NCI-H1930 (cell line): ENCODE measurements at regions not wholly inside any gene's neighbourhood (a gene's known extent, or its start where the extent isn't known, plus 50 kb on each side); places are given as distances from the start of the nearest gene placed in this dataset.

Source experiments
- DNase-seq, 2 experiments: peaks; one replicate each; lab custom pipeline; 2025; lab: John Stamatoyannopoulos, UW

DNA sequence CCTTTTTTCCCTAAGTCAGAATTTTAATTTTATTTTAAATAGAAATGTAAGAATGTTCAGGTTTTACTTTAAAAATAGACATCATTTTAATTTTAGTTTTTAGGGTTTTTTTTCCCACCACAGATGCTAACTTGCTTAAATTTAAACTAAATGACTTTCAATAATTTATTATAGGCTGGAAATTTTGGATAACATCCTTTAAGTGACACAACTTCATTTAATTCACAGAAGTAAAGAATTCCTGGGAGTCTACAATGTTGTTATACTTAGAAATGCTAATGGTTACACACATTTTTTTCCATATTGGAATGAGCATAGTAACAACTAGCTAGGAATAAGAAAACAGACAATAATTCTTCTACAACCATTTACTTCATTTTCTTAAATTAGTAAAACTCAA is 90.5 kb upstream of the PDE10A start:
- DNase-seq = no peak

GRCh38 chr6:165752451-165752850 is 89.4 kb upstream of the PDE10A start:
- no peak for DNase-seq

GRCh38 chr6:165751486-165751885 is 88.4 kb upstream of the PDE10A start:
- DNase-seq = no peak

GRCh38 chr6:165749163-165749562 is 86.1 kb upstream of the PDE10A start:
- no peak for DNase-seq

- DNase-seq = no peak
These were observed 85.3 kb upstream of the PDE10A start for GRCh38 chr6:165748390-165748789.

GRCh38 chr6:165747963-165748362 is 84.9 kb upstream of the PDE10A start:
- no peak for DNase-seq

GRCh38 chr6:165746331-165746730 is 83.3 kb upstream of the PDE10A start:
- no peak for DNase-seq

GRCh38 chr6:165745492-165745891 is 82.5 kb upstream of the PDE10A start:
- DNase-seq = no peak

DNA sequence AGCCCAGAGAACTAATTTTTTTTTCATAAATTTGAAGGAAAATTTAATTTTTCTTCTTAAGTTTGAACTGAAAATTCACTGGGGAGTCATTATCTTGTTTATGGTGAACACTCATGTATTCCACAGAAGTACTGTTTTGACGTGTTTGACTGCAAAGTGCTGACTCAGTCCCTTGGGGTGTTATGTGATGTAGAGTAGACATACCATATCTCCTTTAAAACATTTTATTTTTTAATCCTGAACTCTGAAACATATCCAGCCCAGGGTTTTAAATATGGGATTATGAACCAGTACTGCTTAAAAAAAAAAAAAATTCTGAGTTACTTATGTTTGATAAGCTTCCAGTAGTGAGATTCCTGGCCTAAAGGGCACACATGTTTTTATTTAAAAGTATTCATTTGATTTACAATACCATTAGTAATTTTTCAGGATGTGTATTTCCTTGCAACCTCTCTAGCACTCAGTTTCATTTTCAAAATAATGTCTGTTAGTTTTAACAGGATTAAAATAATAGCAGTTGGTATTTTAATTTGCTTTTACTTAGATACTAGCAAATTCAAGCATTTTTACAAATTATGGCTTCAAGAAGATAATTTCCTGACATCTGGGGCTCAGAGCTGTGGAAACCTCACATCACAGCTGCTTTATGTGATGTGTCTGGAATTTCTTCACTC is 81.7 kb upstream of the PDE10A start:
- no peak for DNase-seq

DNA sequence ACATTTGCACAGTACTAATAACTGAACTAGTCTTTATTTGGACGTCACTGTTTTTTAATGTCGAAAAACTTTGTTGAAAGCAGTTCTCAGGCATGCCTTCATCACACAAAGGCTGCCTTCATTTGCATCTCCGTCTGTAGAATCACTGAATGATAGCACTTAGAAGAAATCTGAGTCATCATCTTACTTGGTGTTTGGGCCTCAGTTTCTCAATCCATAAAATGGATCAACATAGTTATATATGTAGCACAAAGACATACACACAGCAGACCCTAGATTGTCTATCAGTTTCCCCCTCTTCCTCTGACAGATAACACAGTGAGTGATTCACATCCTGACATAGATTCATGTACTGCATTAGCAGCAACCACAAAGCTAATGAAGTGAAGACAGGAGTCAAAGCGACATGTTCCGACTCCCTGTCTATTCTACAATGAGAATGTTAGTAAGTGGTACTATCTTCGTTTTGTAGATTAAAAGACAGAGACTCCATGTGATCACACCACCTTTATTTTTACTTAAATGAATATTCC is 80.4 kb upstream of the PDE10A start:
- no peak for DNase-seq

GRCh38 chr6:165742047-165742446 is 79.0 kb upstream of the PDE10A start:
- no peak for DNase-seq

GRCh38 chr6:165737396-165737795 is 74.4 kb upstream of the PDE10A start:
- DNase-seq = no peak

- no peak for DNase-seq
These were observed 72.0 kb upstream of the PDE10A start for GRCh38 chr6:165735065-165735464.

DNA sequence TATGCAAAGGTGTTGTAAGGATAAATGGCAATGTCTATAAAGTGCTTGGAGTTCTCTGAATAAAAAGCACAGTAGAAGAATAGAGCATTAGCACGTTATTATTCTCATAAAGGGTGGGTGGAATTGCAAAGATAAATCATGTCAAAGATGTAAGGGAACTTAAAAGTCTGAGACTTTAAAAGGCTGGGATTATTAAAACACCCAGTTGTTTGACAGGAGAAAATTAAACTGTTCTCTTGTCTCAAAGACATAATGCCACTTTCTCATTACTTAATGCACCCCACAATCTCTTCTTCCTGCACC is 70.4 kb upstream of the PDE10A start:
- no peak for DNase-seq

GRCh38 chr6:165732696-165733488 is 69.9 kb upstream of the PDE10A start:
- no peak for DNase-seq

GRCh38 chr6:165729307-165729936 is 66.4 kb upstream of the PDE10A start:
- DNase-seq = no peak

DNA sequence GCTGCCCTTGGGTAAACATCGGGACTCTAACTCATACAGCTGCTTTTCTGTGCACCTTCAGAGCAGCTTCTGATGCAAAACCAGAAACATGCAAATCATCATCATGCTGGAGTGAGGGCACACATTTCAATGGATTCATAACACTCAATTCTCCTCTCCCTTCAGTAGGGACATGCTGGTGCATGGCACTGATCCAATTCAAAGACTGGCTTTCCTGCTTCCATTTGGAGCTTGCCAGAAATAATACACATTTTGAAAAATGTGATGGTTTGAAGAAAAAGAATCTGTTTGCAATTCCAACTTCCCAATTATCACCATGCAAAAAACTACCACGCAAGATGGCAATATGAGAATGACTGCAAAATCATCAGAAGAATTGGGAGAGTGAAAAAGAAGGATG is 65.2 kb upstream of the PDE10A start:
- DNase-seq = no peak

DNA sequence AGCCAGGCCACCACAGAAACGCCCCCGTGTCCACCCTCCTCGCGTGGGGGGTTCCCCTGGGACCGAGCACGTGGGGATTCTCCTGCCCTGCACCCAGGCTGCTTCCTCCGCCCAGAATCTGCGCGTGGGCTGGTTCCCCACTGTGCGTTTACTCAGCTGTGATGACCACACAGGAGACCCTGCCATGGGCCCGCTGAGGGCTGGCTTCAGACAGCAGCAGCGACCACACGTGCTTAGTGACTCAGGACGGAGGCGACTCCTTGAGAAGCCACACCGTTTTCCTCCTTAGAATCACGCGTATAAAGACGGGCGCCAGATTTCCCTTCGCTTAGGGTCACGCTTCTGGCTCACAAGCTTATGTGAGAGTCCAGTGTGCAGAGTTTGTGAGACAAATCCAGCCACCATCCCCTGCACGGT is 63.9 kb upstream of the PDE10A start:
- DNase-seq = no peak

DNA sequence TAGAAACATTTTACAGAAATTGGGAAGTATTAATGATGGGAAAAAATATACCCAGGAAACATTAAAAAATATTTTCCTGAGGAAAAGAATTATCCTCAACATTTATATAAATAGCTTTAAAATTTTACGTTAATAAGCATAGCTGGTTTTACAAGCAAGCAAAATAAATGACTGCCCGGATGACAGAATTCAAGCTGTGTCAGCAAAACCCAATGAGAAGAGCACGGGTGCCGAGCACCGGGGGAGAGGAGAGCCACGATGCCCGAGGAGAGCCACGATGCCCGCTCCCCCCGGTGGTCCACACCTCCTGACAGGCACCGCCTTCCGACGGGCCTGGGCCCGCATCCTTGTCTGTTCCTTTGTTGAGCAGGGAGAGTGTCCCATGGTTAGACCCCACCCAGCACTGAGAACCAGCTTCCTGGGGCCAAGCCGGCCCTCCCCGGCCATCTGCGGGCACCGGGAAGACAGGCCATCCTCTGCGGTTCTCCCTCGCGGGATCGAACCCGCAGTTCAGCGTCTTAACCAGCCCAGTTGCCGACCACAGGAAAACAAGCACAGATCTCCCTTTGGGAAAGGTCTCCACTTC is 63.3 kb upstream of the PDE10A start:
- no peak for DNase-seq

- no peak for DNase-seq
These were observed 62.2 kb upstream of the PDE10A start for GRCh38 chr6:165725201-165725600.

DNA sequence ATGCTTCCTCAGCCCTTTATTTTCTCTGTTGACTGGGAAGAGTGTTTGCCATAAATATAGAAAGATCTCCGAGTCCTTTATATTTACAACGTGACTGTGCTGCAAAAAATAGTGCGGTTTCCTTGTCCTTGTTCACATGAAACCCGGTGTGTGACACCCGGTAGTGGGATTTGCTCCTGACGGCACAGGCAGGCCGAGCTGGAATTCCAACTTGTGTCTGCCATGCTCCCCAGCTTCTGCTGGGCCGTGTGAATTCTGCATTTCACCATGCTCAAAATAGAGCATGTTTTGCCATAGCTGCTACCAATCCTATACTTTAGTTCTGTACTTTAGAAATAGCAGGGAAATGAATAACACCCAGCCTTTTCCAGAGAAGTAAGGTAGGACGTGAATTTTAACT is 60.3 kb upstream of the PDE10A start:
- DNase-seq = no peak

- no peak for DNase-seq
These were observed 59.0 kb upstream of the PDE10A start for GRCh38 chr6:165722022-165722421.

GRCh38 chr6:165721356-165721755 is 58.3 kb upstream of the PDE10A start:
- DNase-seq = no peak
